ENCODE measurements at regions not wholly inside any gene's neighbourhood (a gene's known extent, or its start where the extent isn't known, plus 50 kb on each side); places are given as distances from the start of the nearest gene placed in this dataset.

- no peak for TF ChIP-seq CTCF (conservative IDR thresholded peaks at IDR 0.05; ENCODE audit: low read length)
- no peak for TF ChIP-seq EZH2phosphoT487 (IDR thresholded peaks at IDR 0.05; ENCODE audit: borderline replicate concordance)
These were observed 898.2 kb downstream of the CCSER2 start for GRCh38 chr10:85226596-85226995.

Measured in Loucy (cell line).